ENCODE measurements at regions not wholly inside any gene's neighbourhood (a gene's known extent, or its start where the extent isn't known, plus 50 kb on each side); places are given as distances from the start of the nearest gene placed in this dataset.

- dilution Hi-C loops (cut with HindIII; ENCODE audit: low sequenced_read_pairs, unreplicated experiment) = no loop called here
- no CpG with 5 or more reads among the region's 6 CpGs for WGBS, 2 experiments (ENCODE audit: extremely low coverage in 2 of 2, insufficient read length in 1 of 2)
Measured at GRCh38 chr1:4431491-4431890, 222.9 kb upstream of the AJAP1 start.

More at GRCh38 chr1:4431491-4431890, 222.9 kb upstream of the AJAP1 start:
- Histone ChIP-seq H3K9me3 (ENCODE audit: control insufficient read depth, insufficient read depth, low read length) (peaks cover 38% of the 10 kb centered on the region), H4K91ac (ENCODE audit: insufficient read depth, low read depth, low read length) (no peak overlapping the region), H3K4me3 (ENCODE audit: insufficient read depth, low read depth, low read length) (no peak overlapping the region), H2BK15ac (ENCODE audit: low read depth, low read length) (no peak overlapping the region), H4K8ac (ENCODE audit: low read depth in 2 of 2, low read length in 2 of 2) (no peak overlapping the region), H2BK20ac (ENCODE audit: low read depth, low read length) (no peak overlapping the region), H2AK9ac (replicated peaks; ENCODE audit: low read depth, low read length, poor library complexity) (no peak overlapping the region), H3K9me1 (ENCODE audit: insufficient read depth, low read length) (no peaks in the 10 kb centered on the region), H3K23ac (ENCODE audit: low read depth, low read length) (no peak overlapping the region), H4K5ac (ENCODE audit: low read depth, low read length) (no peak overlapping the region), H3K27me3 (ENCODE audit: control insufficient read depth, insufficient read depth, low read length) (no peaks in the 10 kb centered on the region), H3K56ac (ENCODE audit: extremely low read depth, insufficient read depth, low read length) (no peak overlapping the region), H4K20me1 (ENCODE audit: insufficient read depth, low read length) (no peaks in the 10 kb centered on the region), H2AFZ (replicated peaks; ENCODE audit: low read length, poor library complexity) (no peak overlapping the region), H3K18ac (ENCODE audit: low read depth, low read length) (no peak overlapping the region), H3K27ac (ENCODE audit: insufficient read depth, low read length) (no peak overlapping the region), H3K4me2 (ENCODE audit: low read depth, low read length) (no peak overlapping the region), H2BK120ac (ENCODE audit: low read depth, low read length) (no peak overlapping the region), H3K4ac (ENCODE audit: low read depth, low read length) (no peak overlapping the region), H3K79me1 (ENCODE audit: low read depth in 1 of 2, low read length in 2 of 2) (no peaks in the 10 kb centered on the region), H3K14ac (replicated peaks; ENCODE audit: low read depth, low read length) (no peak overlapping the region), H2BK5ac (ENCODE audit: low read depth, low read length, poor library complexity, severe bottlenecking) (no peak overlapping the region), H3K9ac (ENCODE audit: low read depth, low read length) (no peak overlapping the region), H3K4me1 (ENCODE audit: control insufficient read depth, insufficient read depth, low read length) (no peaks in the 10 kb centered on the region), H3K36me3 (ENCODE audit: control insufficient read depth, insufficient read depth, low read length) (no peaks in the 10 kb centered on the region), H2AK5ac (ENCODE audit: low read depth, low read length) (no peak overlapping the region)
- intact Hi-C loops (cut with micrococcal nuclease) (no loop called here), in situ Hi-C loops (cut with MboI; ENCODE audit: low sequenced_read_pairs) (no loop called here)
- TF ChIP-seq ELK1 (IDR thresholded peaks at IDR 0.05; ENCODE audit: borderline replicate concordance, low read depth, low read length) (no peak), RAD21 (IDR thresholded peaks at IDR 0.05; ENCODE audit: low read length) (no peak), RFX5 (IDR thresholded peaks at IDR 0.05; ENCODE audit: low read depth, low read length) (no peak), CHD1 (IDR thresholded peaks at IDR 0.05; ENCODE audit: low read depth, low read length) (no peak), MAZ (IDR thresholded peaks at IDR 0.05; ENCODE audit: borderline replicate concordance, low read depth, low read length) (no peak), BHLHE40 (IDR thresholded peaks at IDR 0.05; ENCODE audit: low read depth, low read length) (no peak), MXI1 (IDR thresholded peaks at IDR 0.05; ENCODE audit: borderline replicate concordance, low read depth, low read length) (no peak), POLR2A (IDR thresholded peaks at IDR 0.05; ENCODE audit: low read depth, low read length) (no peak), FOS (IDR thresholded peaks at IDR 0.05; ENCODE audit: low read depth, low read length) (no peak), MAFK (IDR thresholded peaks at IDR 0.05; ENCODE audit: low read depth, low read length) (no peak), CTCF (conservative IDR thresholded peaks at IDR 0.05; ENCODE audit: low read depth, low read length) (no peak), CEBPB (IDR thresholded peaks at IDR 0.05; ENCODE audit: low read depth, low read length) (no peak), RCOR1 (IDR thresholded peaks at IDR 0.05; ENCODE audit: insufficient replicate concordance, low read length) (no peak), SMC3 (IDR thresholded peaks at IDR 0.05; ENCODE audit: low read depth, low read length) (no peak)
- CTCF ChIA-PET = no interaction called here
- DNase-seq (no peak), ATAC-seq (ENCODE audit: low read depth) (no peak)
- POLR2A ChIA-PET (ENCODE audit: unreplicated experiment) = no interaction called here
- BruUV-seq (replicated peaks) = no TSS peak
